ENCODE measurements at regions not wholly inside any gene's neighbourhood (a gene's known extent, or its start where the extent isn't known, plus 50 kb on each side); places are given as distances from the start of the nearest gene placed in this dataset.

GRCh38 chr3:25226747-25227146, 201.3 kb upstream of the RARB start (continued):
- no peak for TF ChIP-seq CHD7 (IDR thresholded peaks at IDR 0.05; ENCODE audit: insufficient replicate concordance, low read length)
- no peak for TF ChIP-seq POLR2AphosphoS5 (IDR thresholded peaks at IDR 0.05; ENCODE audit: low read depth, low read length)
- no peak for TF ChIP-seq CTBP2 (IDR thresholded peaks at IDR 0.05; ENCODE audit: borderline replicate concordance, insufficient read depth, insufficient read length, low read length)
- TF ChIP-seq SP1 (IDR thresholded peaks at IDR 0.05; ENCODE audit: low read depth, low read length): no peak

All from H1 (cell line).